ENCODE measurements at regions not wholly inside any gene's neighbourhood (a gene's known extent, or its start where the extent isn't known, plus 50 kb on each side); places are given as distances from the start of the nearest gene placed in this dataset.

- H3K27me3 Mint-ChIP-seq, result no peaks in the 10 kb centered on the region
- H3K9me3 Mint-ChIP-seq (ENCODE audit: low read depth), result no peaks in the 10 kb centered on the region
- H3K4me1 Mint-ChIP-seq (ENCODE audit: low read depth), result no peaks in the 10 kb centered on the region
- no peaks in the 10 kb centered on the region for H3K36me3 Mint-ChIP-seq (ENCODE audit: insufficient read depth)
- no peak for TF ChIP-seq CTCF (IDR thresholded peaks at IDR 0.05; ENCODE audit: unreplicated experiment)
- H3K27ac Mint-ChIP-seq, result no peak overlapping the region
- H3K4me3 Mint-ChIP-seq (ENCODE audit: low read depth), result no peak overlapping the region
- no peak for DNase-seq (ENCODE audit: low spot score, unreplicated experiment)
These were observed 93.8 kb downstream of the GPR63 start for GRCh38 chr6:96743496-96743895.

- Mint-ChIP-seq H3K36me3 (ENCODE audit: insufficient read depth) (no peaks in the 10 kb centered on the region), H3K27me3 (no peaks in the 10 kb centered on the region), H3K9me3 (ENCODE audit: low read depth) (no peaks in the 10 kb centered on the region), H3K27ac (no peak overlapping the region), H3K4me3 (ENCODE audit: low read depth) (no peak overlapping the region), H3K4me1 (ENCODE audit: low read depth) (peaks cover 1% of the 10 kb centered on the region)
- no peak for DNase-seq (ENCODE audit: low spot score, unreplicated experiment)
- TF ChIP-seq CTCF (IDR thresholded peaks at IDR 0.05; ENCODE audit: unreplicated experiment), result no peak
These were observed 94.6 kb downstream of the GPR63 start for GRCh38 chr6:96742702-96743101.

GRCh38 chr6:96735332-96735731, 101.9 kb downstream of the GPR63 start:
- H3K4me1 Mint-ChIP-seq (ENCODE audit: low read depth), result peaks cover 11% of the 10 kb centered on the region
- H3K36me3 Mint-ChIP-seq (ENCODE audit: insufficient read depth), result peaks cover 1% of the 10 kb centered on the region
- no peak for TF ChIP-seq CTCF (IDR thresholded peaks at IDR 0.05; ENCODE audit: unreplicated experiment)
- no peak overlapping the region for H3K27ac Mint-ChIP-seq
- no peak overlapping the region for H3K4me3 Mint-ChIP-seq (ENCODE audit: low read depth)
- H3K27me3 Mint-ChIP-seq, result no peaks in the 10 kb centered on the region
- no peaks in the 10 kb centered on the region for H3K9me3 Mint-ChIP-seq (ENCODE audit: low read depth)
- no peak for DNase-seq (ENCODE audit: low spot score, unreplicated experiment)

- Mint-ChIP-seq H3K36me3 (ENCODE audit: insufficient read depth) (no peaks in the 10 kb centered on the region), H3K9me3 (ENCODE audit: low read depth) (no peaks in the 10 kb centered on the region), H3K4me3 (ENCODE audit: low read depth) (no peak overlapping the region), H3K4me1 (ENCODE audit: low read depth) (peaks cover 24% of the 10 kb centered on the region), H3K27me3 (no peaks in the 10 kb centered on the region), H3K27ac (no peak overlapping the region)
- no peak for TF ChIP-seq CTCF (IDR thresholded peaks at IDR 0.05; ENCODE audit: unreplicated experiment)
- no peak for DNase-seq (ENCODE audit: low spot score, unreplicated experiment)
These were observed 110.1 kb downstream of the GPR63 start for GRCh38 chr6:96727144-96727543.

GRCh38 chr6:96725296-96725695, 112.0 kb downstream of the GPR63 start:
- H3K9me3 Mint-ChIP-seq (ENCODE audit: low read depth), result peaks cover 4% of the 10 kb centered on the region
- no peak overlapping the region for H3K27ac Mint-ChIP-seq
- H3K4me1 Mint-ChIP-seq (ENCODE audit: low read depth), result peaks cover 29% of the 10 kb centered on the region
- no peak overlapping the region for H3K4me3 Mint-ChIP-seq (ENCODE audit: low read depth)
- no peak for TF ChIP-seq CTCF (IDR thresholded peaks at IDR 0.05; ENCODE audit: unreplicated experiment)
- no peak for DNase-seq (ENCODE audit: low spot score, unreplicated experiment)
- H3K27me3 Mint-ChIP-seq, result no peaks in the 10 kb centered on the region
- no peaks in the 10 kb centered on the region for H3K36me3 Mint-ChIP-seq (ENCODE audit: insufficient read depth)
